Activated T-cell treated with anti-CD3 and anti-CD28 coated beads for 48 hours (primary cell): ENCODE measurements at regions not wholly inside any gene's neighbourhood (a gene's known extent, or its start where the extent isn't known, plus 50 kb on each side); places are given as distances from the start of the nearest gene placed in this dataset.
"Not testable (repeated sequence)": the region's sequence is repeated elsewhere in the genome, so short reads cannot be mapped to it uniquely, and the experiment has no call there.

Experiments used
- DNase-seq: peaks from one replicate; pipeline ENCODE4 v3.0.0-alpha.2; 2020; ENCODE audit warnings: low read depth

DNA sequence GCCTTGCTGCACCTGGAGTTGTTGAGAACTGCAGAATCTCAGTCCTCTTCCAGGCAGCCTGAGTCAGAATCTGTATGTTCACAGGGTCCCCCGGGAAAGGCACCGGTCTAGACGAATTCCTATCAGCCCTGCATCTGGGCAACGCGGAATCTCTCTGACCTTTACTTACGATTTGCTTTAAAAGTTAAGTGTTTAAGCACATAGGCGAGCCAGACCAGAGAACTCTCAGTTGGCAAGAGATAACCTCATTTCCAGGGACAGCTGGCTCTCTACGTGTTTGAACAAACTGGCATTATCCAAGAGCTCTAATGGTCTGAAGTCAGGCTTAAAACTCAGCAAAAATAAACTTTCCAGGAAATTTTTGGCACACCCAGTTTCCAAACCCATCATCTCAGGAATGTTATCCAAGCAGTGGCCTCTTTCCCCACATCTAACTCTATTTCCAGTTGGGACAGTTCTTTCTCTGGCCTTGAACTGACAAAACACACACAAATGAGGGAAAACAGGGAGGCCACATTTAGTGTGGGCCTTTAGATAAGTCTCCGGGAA, 53.4 kb downstream of the HES1 start:
- no peak for DNase-seq

DNA sequence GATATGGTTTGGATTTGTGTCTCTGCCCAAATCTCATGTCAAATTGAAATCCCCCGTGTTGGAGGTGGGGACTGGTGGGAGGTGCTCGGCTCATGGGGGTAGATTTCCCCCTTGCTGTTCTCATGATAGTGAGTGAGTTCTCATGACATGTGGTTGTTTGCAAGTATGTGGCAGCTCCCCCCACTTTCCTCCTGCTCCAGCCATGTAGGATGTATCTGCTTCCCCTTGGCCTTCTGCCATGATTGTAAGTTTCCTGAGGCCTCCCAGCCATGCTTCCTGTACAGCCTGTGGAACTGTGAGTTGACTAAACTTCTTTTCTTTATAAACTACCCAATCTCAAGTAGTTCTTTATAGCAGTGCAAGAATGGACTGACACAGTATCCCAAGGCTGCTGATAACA, 55.9 kb downstream of the HES1 start:
- not testable (repeated sequence) for DNase-seq

DNA sequence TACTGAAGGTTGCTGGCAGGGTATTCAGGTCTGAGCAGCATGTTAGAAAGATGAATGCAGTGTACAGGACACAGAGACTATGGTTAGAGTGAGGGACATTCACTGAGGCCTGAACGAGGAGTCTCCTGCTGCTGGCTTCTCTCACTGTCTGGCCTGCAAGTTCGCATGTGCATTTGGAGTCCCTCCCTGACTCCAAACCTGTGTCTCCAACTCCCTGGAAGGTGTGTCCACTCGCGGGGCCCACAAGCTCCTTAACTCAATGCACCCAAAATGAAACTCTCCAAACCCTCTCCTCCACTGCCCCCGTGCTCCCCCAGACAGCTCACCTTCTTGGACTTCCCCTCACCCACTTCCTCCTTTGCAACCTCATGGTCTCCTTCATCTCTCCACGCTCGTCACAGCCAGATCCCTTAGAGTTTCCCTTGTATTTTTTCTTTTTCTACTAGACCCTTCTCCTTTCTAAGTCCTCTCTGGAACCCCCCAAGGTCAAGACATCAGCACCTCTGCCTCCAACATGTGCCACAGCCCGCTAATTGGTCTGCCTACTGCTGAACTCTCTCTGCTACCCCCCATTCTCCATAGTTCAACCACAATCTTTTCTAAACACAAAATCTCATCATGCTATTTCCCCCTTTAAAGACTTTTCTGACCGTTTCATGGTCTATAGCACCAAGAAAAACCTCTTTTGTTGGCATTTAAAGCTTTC, 58.3 kb downstream of the HES1 start:
- no peak for DNase-seq

DNA sequence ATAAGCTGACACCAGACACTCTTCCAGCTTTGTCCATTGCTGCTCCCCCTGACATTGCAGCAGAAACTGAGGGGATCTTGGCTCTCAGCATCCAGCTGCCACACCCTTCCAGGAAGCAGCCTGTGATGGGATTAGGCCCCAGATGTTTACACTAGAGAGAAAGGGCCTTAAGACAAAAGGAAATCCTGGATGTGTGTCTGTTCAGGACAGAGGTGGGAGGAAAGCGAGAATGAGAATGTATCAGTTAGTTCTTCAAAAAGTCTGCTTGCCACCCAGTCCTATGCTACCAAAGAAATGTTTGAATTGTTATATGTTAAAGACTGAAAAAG, 58.8 kb downstream of the HES1 start:
- no peak for DNase-seq

DNA sequence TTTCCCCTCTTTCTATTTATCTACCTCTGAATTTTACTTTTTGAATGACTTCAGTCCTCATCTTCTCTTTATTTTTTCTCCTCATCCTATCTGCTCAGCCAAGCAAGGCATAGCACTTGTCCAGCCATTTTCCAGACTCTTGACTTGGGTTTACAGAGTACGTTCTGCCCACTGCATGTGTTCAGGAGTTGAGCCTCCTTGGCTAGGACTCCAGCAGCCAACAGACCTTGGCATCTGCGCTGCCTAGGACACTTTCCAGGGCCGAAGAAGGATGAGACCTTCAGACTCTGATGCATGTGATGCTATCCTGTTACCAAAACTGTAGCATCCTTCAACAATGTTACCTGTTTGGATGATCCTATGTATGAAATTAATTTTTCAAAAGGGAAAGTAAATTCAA, 59.7 kb downstream of the HES1 start:
- no peak for DNase-seq

DNA sequence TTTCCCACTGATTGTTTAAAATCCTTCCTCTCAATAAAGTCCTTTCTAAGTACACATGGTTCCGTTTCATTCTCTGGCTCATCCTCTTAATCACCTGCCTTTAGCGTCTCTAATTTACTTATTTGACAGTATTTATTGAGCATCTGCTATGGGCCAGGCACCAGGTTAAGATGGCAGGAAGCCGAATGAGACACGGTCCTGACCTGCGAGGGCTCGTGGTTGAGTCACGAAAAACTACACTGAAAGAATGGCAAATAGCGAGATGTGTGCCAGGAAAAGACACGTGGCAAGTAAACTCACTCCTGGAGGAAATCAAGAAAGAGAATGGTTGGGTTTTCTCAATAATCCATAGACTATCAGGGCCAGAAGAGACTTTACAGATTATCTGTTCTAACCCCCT, 60.9 kb downstream of the HES1 start:
- no peak for DNase-seq

DNA sequence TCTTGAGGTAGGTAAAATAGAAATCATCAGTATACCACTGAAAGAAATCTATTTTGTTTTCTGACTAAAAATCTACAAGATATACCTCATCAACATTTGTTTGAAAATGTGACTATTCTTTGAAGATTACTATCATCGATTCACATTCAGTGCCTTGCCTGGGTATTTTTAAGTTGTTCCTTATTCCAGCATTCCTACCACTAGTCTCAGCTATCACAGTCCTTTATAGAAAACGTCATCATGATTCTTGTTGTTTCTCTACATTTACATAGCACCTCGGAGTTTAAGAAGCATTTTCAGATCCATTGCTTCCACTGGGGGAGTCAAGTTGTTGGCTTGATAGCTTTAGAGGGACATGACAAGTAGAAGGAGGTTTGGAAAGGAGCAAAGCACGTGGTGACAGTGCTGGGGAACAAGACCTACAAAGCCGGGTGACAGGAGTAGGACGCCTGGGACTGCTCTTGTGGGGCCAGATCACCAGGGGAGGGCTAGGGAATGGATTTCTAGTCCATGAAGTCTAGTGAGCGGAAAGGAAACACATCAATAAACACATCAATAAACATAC, 61.5 kb downstream of the HES1 start:
- no peak for DNase-seq

DNA sequence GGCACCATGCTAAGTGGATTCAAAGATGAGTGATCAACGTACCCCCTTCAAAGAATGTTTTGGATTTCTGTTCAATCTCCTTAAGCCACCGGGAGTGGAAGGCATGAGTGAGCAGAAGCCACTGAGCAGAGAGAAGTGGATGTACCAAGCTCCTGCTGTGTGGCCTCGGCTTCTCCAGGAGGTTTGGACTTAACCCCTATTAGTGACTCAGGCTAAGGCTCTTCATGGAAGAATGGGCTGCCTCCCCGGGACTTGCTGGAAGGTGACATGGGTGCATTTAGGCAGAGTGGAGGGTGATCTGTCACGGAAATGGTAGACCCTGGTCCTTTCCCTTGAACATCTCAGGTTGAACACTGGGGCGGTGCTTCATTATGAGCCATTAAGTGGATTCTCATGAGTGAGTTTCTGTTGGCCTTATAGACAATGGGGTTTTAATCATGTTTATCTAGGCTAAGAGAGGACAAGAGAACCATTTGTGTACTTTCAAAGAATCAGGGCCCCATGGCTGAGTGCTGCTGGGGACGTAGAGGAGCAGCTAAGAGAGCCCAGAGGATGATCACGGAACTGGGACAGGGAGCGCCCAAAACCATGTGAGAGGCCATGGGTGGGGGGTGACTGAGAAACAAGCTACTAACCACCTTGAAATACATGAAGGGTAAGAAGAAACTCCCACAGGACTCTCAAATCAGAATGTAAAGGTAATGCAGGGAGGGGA, 62.2 kb downstream of the HES1 start:
- no peak for DNase-seq

DNA sequence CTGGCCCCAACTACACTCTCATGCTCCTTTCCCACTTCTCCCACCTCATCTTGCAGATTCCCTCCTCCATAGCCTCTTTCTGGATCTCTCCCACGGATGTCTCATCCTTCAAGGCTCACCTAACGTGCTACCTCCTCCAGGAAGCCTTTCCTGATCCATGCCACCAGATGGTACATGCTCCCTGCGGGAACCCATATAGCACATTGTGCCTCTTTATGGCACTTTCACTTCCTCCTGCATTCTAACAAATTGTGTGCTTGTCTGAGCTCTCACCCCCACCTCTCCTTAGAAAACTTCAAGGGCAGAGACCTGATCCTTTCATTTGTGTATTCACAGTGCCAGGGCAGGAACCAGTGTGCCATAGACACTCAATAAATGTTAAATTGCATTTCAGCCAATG, 63.0 kb downstream of the HES1 start:
- no peak for DNase-seq

DNA sequence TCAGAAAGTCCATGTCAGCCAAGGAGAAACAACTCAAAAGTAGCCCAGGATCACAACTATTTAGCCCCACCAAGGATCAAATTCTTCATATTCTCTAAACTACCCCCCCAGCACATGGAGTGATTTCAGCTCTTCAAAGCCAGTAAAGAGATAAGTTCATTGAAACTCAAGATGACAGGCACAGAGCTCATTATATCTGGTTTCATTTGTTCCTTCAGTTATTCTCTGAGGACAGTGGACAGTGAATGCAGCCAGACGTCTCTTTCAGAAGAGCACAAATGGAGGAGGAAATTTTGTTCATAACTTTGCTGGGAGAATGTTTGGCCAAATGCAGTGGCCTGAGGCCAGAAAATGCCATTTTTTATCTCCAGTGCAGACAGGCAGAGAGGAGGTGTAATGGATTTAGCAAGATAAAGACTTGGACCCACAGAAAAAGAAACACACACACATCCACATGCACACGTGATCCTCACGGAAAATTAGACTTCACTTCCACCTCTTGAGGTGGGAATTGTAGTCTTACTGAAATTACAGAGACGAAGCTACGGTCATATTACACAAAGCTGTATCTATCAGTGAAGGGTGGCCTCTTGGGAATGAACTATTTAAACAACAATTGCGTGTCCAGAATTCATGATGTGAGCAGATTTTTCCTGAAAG, 64.6 kb downstream of the HES1 start:
- no peak for DNase-seq

DNA sequence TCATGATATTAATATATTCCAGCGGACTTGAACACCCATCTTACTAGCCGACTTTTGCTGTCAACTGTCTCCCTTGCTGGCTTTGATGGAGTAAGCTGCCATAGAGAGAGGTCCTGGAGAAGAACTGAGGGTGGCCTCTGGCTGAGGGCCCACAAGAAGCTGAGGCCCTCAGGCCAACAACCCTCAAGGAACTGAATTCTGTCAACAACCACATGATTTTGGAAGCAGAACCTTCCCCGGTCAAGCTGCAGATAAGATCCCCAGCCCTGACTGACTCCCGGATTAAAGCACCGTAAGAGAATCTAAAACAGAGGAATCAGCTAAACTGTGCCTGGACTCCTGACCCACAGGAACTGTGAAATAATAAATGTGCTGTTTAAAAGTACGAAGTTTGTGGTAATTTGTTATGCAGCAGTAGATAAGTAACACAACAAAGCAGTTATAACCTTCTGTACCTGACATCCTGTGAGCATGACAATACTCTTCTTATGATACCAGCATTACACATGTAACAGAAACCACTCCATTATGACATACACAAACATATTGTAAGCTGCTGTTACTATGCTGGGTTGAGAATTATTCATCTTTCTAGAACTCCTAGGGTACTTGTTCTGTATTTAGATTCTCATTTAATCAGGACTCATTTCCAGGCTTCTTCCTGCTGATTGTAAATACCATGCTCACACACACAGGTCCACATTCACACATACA, 66.2 kb downstream of the HES1 start:
- DNase-seq, result no peak

DNA sequence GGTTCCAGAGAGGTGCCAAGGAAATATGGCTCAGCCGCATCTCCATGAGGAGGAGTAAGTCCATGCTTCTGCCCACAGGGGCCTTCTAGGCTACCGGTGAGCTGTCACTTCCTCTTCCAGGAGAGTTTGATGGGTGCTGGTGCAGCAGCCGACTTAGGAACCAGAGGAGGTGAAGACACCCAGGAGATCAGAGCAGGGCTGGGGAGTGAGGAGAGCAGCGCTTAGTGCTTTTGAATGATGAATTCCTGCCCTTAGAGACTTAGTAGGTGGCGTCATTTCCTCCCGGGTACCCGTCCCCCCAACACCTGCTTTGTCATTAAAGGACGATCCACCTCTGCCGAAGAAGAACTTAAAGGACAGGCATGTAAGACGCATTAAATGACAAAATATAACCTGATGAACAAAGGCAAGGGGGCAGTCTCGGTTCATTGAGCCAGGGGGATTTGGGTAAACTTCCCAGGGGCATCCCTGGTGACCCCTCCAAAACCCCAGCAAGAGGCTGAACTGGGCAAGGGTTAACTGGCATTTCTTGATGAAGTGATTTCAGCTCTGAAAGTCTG, 67.6 kb downstream of the HES1 start:
- no peak for DNase-seq

DNA sequence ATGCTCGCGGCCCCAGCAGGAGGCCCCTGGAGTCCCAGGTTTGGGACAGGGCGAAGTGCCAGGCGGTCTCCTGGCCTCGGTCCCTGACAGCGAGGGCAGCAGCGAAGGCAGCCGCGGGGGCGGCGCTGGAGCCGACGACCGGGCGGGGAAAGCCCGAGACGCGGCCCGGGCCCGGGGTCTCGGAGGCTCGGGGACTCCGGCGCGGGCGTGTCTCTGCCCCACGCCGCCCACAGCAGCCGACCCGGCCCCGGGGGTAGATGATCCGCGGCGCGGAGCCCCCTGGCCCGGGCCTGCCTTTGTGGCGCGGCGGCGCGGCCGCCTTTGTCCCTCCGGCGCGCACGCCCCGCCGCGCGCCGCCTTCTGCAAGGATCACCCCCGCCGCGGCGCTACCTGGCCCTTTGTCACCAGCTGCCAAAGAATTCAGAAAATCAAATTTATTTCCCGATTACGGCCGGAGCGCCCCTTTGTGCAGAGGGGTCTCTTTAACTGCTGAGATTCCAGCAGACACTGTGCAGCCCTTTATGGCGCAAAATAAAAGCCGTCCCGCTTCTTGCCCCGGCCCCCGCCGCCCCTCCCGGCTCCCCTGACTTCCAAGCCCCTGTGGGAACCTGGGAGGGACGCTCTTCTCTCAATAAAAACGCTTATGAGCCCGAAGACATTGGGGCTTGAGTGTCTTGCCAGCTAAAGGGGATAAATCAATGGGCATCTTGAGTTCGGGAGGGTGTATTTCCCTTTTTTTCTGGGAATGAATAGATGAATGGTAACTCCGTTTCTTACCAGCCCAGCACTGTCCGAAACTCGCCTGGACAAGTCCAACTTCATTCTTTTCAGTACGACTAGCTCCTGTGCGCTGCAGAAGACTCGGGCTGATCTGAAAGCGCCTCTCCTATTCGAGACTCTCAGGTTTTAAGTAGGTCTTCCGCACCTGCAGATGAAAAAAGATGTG, 68.4 kb downstream of the HES1 start:
- DNase-seq, result no peak

DNA sequence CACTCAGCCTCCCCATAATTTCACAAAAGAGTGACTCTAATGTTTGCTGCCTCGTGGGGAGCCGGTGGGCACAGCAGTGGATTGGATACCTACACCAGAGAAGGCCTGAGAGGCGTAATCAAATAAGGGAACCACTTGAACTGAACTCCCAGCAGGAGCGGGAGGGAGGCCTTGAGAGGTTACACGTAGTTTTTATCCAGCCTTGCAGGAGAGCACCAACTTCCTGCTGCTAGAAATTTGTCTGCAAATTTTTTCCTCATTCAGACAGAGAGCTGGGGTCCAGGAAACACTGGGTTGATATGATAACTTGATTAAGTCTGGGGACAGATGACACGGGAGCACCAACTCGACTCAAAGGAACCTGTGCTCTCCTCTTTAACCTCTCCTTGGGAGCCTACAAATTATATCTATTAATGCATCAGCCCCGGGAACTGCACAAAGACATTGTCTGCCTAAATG, 69.8 kb downstream of the HES1 start:
- DNase-seq, result no peak

DNA sequence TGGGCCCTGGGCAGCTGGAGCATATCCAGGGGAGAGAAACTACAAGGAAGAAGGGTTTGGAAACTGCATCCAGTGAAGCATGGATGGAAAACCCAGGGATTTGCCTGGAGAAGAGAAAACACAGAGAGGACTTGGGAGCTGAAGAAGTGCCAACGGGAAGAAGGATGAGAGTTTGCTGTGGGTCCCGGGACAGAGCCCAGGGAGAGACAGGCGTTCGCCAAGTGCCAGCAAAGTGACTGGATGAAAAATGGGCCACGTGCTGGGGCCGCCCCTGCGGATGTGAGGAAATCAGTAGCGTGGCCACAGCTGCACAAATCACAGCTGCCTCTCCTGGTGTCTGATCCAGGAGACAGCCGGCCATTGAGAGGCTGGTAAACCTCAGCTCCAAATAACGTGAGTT, 70.4 kb downstream of the HES1 start:
- no peak for DNase-seq

DNA sequence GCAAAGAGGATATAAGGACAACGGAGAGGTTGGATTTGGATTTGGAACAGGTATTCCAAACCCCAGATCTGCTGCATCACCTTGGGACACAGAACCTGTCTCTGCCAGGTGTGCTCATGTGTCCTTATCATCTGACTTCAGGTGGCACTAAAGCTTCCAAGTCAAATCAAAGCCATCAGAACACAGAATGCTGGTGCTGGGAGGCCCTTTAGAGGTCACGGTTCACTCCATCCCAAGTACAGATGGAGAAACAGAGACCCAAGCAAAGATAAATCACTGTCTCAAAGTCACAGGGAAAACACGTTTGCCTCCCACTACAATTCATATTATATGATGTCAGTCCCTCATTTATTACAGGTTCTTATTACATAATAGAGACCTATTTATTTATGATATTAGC, 72.8 kb downstream of the HES1 start:
- DNase-seq, result no peak

DNA sequence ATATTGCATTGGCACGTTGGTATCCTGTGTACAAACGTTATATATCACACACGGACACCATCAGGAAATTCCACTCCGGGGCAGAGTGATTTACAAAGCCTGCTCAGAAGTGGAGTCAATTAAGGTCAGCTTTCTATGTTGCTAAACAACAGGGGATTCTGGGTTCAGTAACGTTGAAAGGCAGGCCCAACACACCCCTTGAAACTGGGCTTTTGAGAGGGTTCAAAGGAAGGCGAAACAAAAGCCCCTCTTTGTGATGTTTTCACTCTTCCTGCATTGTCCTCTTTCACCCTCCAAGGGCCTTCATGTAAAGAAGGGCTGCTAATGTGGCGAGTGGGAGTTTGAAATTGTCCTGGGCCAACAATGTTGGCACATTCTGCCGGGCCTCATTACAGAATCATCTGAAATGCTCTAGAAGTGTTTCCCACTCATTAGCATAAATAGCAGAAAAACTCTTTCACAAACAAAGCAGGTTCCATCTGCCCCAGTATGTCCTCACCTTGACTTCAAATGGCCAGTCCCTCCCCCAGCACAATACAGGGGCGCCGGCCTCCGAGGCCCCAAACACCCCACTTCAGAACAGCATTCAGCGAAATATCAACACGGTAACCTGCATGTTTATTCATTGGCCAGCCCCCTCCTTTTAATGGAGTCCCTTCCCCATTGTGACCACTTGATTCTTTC, 76.4 kb downstream of the HES1 start:
- no peak for DNase-seq

DNA sequence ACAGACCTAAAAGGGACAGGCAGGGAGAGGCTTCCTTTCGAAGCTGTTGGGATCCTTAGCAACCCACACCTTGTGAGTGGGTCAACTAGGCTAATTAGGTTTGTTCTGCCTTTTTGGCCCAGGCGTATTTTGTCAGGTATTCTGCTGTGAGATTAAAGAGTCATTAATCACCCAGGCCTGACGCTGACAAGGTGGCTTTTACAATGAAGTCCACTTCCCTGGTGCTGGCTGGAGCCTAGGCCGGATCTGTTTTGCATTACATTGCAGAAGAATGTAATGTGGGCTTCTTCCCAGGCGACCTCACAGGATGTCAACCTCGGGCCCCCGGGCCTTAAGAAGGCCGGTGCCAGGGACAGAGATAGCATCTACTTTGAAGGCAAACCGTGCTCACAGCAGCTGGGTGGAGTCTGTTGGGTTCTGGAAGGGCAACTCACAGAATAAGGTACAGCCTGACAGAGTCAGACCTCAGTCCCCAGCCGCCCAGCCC, 76.9 kb downstream of the HES1 start:
- no peak for DNase-seq

DNA sequence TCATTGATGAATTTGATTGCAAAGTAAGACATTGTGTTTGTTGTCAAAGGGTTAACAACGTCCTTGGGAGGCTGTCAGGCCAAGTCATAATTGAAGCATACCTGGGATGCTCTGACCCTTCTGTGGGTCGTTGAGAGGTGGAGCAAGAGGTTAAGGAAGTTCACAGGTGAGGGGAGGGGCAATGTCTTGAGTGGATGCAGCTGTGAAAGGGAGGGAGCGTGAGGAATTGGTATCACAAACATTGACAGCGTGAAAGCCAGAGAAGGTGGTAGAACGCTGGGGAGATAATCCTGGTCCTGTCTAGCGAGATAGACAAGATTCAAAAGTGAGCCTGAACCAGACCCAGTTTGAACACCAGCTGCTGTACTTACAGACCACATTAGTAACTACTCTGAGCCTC, 79.4 kb downstream of the HES1 start:
- DNase-seq, result no peak
